DMS79 treated with DMSO at 0.1 percent for 48 hours (cell line): ENCODE measurements at regions not wholly inside any gene's neighbourhood (a gene's known extent, or its start where the extent isn't known, plus 50 kb on each side); places are given as distances from the start of the nearest gene placed in this dataset.
"Not testable (repeated sequence)": the region's sequence is repeated elsewhere in the genome, so short reads cannot be mapped to it uniquely, and the experiment has no call there.

Experiments used
- DNase-seq: peaks from one replicate; lab custom pipeline; 2025; lab: John Stamatoyannopoulos, UW

- no peak for DNase-seq
Observed at GRCh38 chr16:11414815-11415775, 69.8 kb downstream of the RMI2 start.

- no peak for DNase-seq
Observed at GRCh38 chr16:11416228-11417001, 71.2 kb downstream of the RMI2 start.

GRCh38 chr16:11417487-11417886 is 72.2 kb downstream of the RMI2 start:
- no peak for DNase-seq

GRCh38 chr16:11418506-11418905 is 73.2 kb downstream of the RMI2 start:
- DNase-seq: no peak

GRCh38 chr16:11420067-11420466 is 74.8 kb downstream of the RMI2 start:
- not testable (repeated sequence) for DNase-seq

GRCh38 chr16:11420895-11421294 is 75.6 kb downstream of the RMI2 start:
- no peak for DNase-seq

- DNase-seq: no peak
Observed at GRCh38 chr16:11422381-11423314, 77.4 kb downstream of the RMI2 start.

- DNase-seq: no peak
Observed at GRCh38 chr16:11423315-11424117, 78.3 kb downstream of the RMI2 start.

- no peak for DNase-seq
Observed at GRCh38 chr16:11424118-11424460, 78.8 kb downstream of the RMI2 start.

- no peak for DNase-seq
Observed at GRCh38 chr16:11425140-11425539, 79.9 kb downstream of the RMI2 start.

- DNase-seq: no peak
Observed at GRCh38 chr16:11428623-11428953, 83.3 kb downstream of the RMI2 start.

GRCh38 chr16:11429123-11429522 is 83.9 kb downstream of the RMI2 start:
- DNase-seq: no peak

GRCh38 chr16:11429823-11430222 is 84.6 kb downstream of the RMI2 start:
- no peak for DNase-seq

- no peak for DNase-seq
Observed at GRCh38 chr16:11430601-11431317, 85.5 kb downstream of the RMI2 start.

GRCh38 chr16:11431915-11432465 is 86.7 kb downstream of the RMI2 start:
- no peak for DNase-seq

GRCh38 chr16:11432856-11433395 is 87.7 kb downstream of the RMI2 start:
- DNase-seq: no peak

GRCh38 chr16:11435576-11435975 is 90.3 kb downstream of the RMI2 start:
- no peak for DNase-seq

- no peak for DNase-seq
Observed at GRCh38 chr16:11437069-11437468, 91.8 kb downstream of the RMI2 start.

GRCh38 chr16:11439790-11440656 is 94.8 kb downstream of the RMI2 start:
- DNase-seq: no peak
